ENCODE measurements at regions not wholly inside any gene's neighbourhood (a gene's known extent, or its start where the extent isn't known, plus 50 kb on each side); places are given as distances from the start of the nearest gene placed in this dataset.

- TF ChIP-seq FOXK2 (conservative IDR thresholded peaks at IDR 0.05 in 1 of 2, IDR thresholded peaks at IDR 0.05 in 1 of 2; ENCODE audit: low read depth in 2 of 2) (no peak), EWSR1 (IDR thresholded peaks at IDR 0.05; ENCODE audit: borderline replicate concordance, low read depth, partially characterized antibody) (no peak), EP400 (IDR thresholded peaks at IDR 0.05) (no peak), SETDB1 (IDR thresholded peaks at IDR 0.05; ENCODE audit: low read length) (no peak)
- TF ChIP-seq, protein P1, sequence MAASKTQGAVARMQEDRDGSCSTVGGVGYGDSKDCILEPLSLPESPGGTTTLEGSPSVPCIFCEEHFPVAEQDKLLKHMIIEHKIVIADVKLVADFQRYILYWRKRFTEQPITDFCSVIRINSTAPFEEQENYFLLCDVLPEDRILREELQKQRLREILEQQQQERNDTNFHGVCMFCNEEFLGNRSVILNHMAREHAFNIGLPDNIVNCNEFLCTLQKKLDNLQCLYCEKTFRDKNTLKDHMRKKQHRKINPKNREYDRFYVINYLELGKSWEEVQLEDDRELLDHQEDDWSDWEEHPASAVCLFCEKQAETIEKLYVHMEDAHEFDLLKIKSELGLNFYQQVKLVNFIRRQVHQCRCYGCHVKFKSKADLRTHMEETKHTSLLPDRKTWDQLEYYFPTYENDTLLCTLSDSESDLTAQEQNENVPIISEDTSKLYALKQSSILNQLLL (CRISPR knock-in tag; IDR thresholded peaks at IDR 0.05; ENCODE audit: borderline replicate concordance) = no peak
Observed at GRCh38 chr10:129099992-129100391, 367.0 kb upstream of the MGMT start (continued).

DNA sequence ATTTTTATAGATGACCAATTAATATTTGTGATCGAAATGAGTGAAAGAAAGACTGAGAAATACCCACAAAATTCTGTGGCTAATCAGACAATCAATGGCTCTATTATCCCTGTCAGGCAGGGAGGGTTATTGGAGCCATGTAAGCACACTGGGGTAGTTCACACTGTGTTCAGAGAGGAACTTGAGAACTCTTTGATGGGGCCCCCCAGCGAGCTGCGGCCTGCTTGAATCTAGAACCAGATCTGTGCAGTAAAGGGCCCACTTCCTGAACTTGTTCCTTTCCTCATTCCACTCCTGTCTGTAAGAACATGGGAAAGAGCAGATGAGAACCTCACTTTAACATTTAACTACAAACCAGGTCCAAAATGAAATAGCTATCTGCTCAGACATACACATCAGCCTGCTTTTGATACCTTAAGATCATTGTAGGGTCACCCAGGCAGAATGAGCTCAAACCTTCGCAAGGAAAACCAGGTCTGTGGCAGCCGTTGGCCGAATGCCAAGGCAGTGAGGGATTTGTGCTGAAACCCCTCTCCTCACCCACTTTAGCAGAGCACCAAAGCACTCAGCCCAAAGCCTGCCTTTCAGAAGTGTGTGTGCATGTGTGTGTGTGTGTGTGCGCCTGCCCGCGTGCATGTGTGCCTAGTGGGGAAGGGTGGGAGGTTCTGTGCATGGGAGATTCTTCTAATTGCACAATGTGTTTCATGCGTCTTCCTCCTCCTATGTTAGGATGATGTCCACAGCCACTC lies 365.6 kb upstream of the MGMT start:
- BruUV-seq (replicated peaks) = no TSS peak
- intact Hi-C loops (cut with micrococcal nuclease) (no loop called here), in situ Hi-C loops (cut with MboI) (no loop called here)
- POLR2A ChIA-PET = no interaction called here
- Histone ChIP-seq H3K4me1 (replicated peaks in 1 of 2; ENCODE audit: control insufficient read depth in 2 of 2, insufficient read depth in 2 of 2, low read length in 2 of 2) (no peaks in the 10 kb centered on the region), H3K9ac (ENCODE audit: insufficient read depth in 1 of 2, low read depth in 2 of 2, low read length in 2 of 2) (no peak overlapping the region), H3K9me1 (ENCODE audit: control insufficient read depth, insufficient read depth, low read length) (no peaks in the 10 kb centered on the region), H3K79me2 (ENCODE audit: control insufficient read depth, insufficient read depth, low read length) (no peaks in the 10 kb centered on the region), H2AFZ (ENCODE audit: low read depth, low read length) (no peak overlapping the region), H3K27me3 (ENCODE audit: control insufficient read depth in 2 of 2, insufficient read depth in 2 of 2, low read length in 2 of 2) (no peaks in the 10 kb centered on the region; a peak in 1 of 5 replicates), H3K27ac (ENCODE audit: extremely low read depth, low read depth, low read length) (no peak overlapping the region), H3K4me2 (ENCODE audit: insufficient read depth, low read length) (no peak overlapping the region), H3K4me3 (no peak overlapping the region), H3K36me3 (ENCODE audit: control insufficient read depth, insufficient read depth, low read length) (no peaks in the 10 kb centered on the region), H3K9me3 (replicated peaks; ENCODE audit: control insufficient read depth, insufficient read depth, low read depth, low read length) (no peaks in the 10 kb centered on the region), H4K20me1 (replicated peaks; ENCODE audit: control insufficient read depth, insufficient read depth, low read length) (no peaks in the 10 kb centered on the region; the same call in 1 of the 2 replicates)
- CTCF ChIA-PET (ENCODE audit: low intra/inter-chr PET ratio) = no interaction called here
- WGBS (ENCODE audit: insufficient coverage, low coverage, missing lambda C conversion rate) = 0% methylated on average over 9 of the region's 10 CpGs
- DNase-seq (ENCODE audit: extremely low read depth in 1 of 4, low spot score in 3 of 4) = no peak
- TF ChIP-seq ZSCAN32 (CRISPR knock-in tag; IDR thresholded peaks at IDR 0.05) = no peak
- TF ChIP-seq THAP7 (CRISPR knock-in tag; IDR thresholded peaks at IDR 0.05) = no peak
- TF ChIP-seq FIP1L1 (IDR thresholded peaks at IDR 0.05; ENCODE audit: low read depth, low read length, poor library complexity, severe bottlenecking) = no peak
- no peak for FAIRE-seq
- ATAC-seq = no peak

Data from K562 (cell line).